ENCODE measurements at regions not wholly inside any gene's neighbourhood (a gene's known extent, or its start where the extent isn't known, plus 50 kb on each side); places are given as distances from the start of the nearest gene placed in this dataset.

- no peaks in the 10 kb centered on the region for H3K9me3 ChIP-seq (ENCODE audit: control insufficient read depth, insufficient read depth, low read depth, low read length)
- H3K4me3 ChIP-seq (replicated peaks in 1 of 4; ENCODE audit: control extremely low read depth in 1 of 4, insufficient read depth in 1 of 4, low read depth in 3 of 4, low read length in 4 of 4) = no peak overlapping the region
- DNase-seq (ENCODE audit: low read depth in 2 of 2) = no peak
- H3K4me2 ChIP-seq (ENCODE audit: extremely low read depth, insufficient read depth, low read length) = no peak overlapping the region
- no peaks in the 10 kb centered on the region for H4K20me1 ChIP-seq (ENCODE audit: control insufficient read depth, extremely low read depth, insufficient read depth, low read length)
- H3K4me1 ChIP-seq (ENCODE audit: control insufficient read depth, extremely low read depth, insufficient read depth, low read length) = peaks cover 8% of the 10 kb centered on the region
- no peaks in the 10 kb centered on the region for H3K79me2 ChIP-seq (ENCODE audit: control insufficient read depth, insufficient read depth, low read length)
- H3K27me3 ChIP-seq (ENCODE audit: control insufficient read depth, insufficient read depth, low read length) = no peaks in the 10 kb centered on the region
- TF ChIP-seq CTCF (conservative IDR thresholded peaks at IDR 0.05 in 1 of 2, IDR thresholded peaks at IDR 0.05 in 1 of 2; ENCODE audit: low read depth in 1 of 2, low read length in 2 of 2) (no peak), EZH2 (IDR thresholded peaks at IDR 0.05; ENCODE audit: low read length, missing control alignments) (no peak)
- H3K9ac ChIP-seq (ENCODE audit: insufficient read depth, low read length) = no peak overlapping the region
- H2AFZ ChIP-seq (ENCODE audit: low read length) = no peak overlapping the region
- no peak overlapping the region for H3K27ac ChIP-seq (ENCODE audit: insufficient read depth, low read length)
- H3K36me3 ChIP-seq (ENCODE audit: control insufficient read depth, insufficient read depth, low read length) = no peaks in the 10 kb centered on the region
Observed at GRCh38 chr15:37788767-37789396, 145.6 kb upstream of the TMCO5A start.

GRCh38 chr15:37789397-37789786 is 145.0 kb upstream of the TMCO5A start:
- no peak overlapping the region for H3K27ac ChIP-seq (ENCODE audit: insufficient read depth, low read length)

GRCh38 chr15:37789881-37790280 is 144.6 kb upstream of the TMCO5A start:
- Histone ChIP-seq H3K4me2 (ENCODE audit: extremely low read depth, insufficient read depth, low read length) (no peak overlapping the region), H4K20me1 (ENCODE audit: control insufficient read depth, extremely low read depth, insufficient read depth, low read length) (no peaks in the 10 kb centered on the region), H3K36me3 (ENCODE audit: control insufficient read depth, insufficient read depth, low read length) (no peaks in the 10 kb centered on the region), H3K79me2 (ENCODE audit: control insufficient read depth, insufficient read depth, low read length) (no peaks in the 10 kb centered on the region), H3K9me3 (ENCODE audit: control insufficient read depth, insufficient read depth, low read depth, low read length) (no peaks in the 10 kb centered on the region), H2AFZ (ENCODE audit: low read length) (no peak overlapping the region), H3K9ac (ENCODE audit: insufficient read depth, low read length) (no peak overlapping the region), H3K27me3 (ENCODE audit: control insufficient read depth, insufficient read depth, low read length) (no peaks in the 10 kb centered on the region), H3K4me1 (ENCODE audit: control insufficient read depth, extremely low read depth, insufficient read depth, low read length) (peaks cover 8% of the 10 kb centered on the region), H3K27ac (ENCODE audit: insufficient read depth, low read length) (no peak overlapping the region), H3K4me3 (replicated peaks in 1 of 4; ENCODE audit: control extremely low read depth in 1 of 4, insufficient read depth in 1 of 4, low read depth in 3 of 4, low read length in 4 of 4) (no peak overlapping the region)
- peak; percentile 78 to 88 for DNase-seq (ENCODE audit: low read depth in 2 of 2)
- TF ChIP-seq CTCF (conservative IDR thresholded peaks at IDR 0.05 in 1 of 2, IDR thresholded peaks at IDR 0.05 in 1 of 2; ENCODE audit: low read depth in 1 of 2, low read length in 2 of 2) = no peak
- no peak for TF ChIP-seq EZH2 (IDR thresholded peaks at IDR 0.05; ENCODE audit: low read length, missing control alignments)

More at GRCh38 chr15:37789397-37789786, 145.0 kb upstream of the TMCO5A start:
- Histone ChIP-seq H3K27me3 (ENCODE audit: control insufficient read depth, insufficient read depth, low read length) (no peaks in the 10 kb centered on the region), H2AFZ (ENCODE audit: low read length) (no peak overlapping the region), H3K4me2 (ENCODE audit: extremely low read depth, insufficient read depth, low read length) (no peak overlapping the region), H4K20me1 (ENCODE audit: control insufficient read depth, extremely low read depth, insufficient read depth, low read length) (no peaks in the 10 kb centered on the region), H3K79me2 (ENCODE audit: control insufficient read depth, insufficient read depth, low read length) (no peaks in the 10 kb centered on the region), H3K9ac (ENCODE audit: insufficient read depth, low read length) (no peak overlapping the region), H3K4me3 (replicated peaks in 1 of 4; ENCODE audit: control extremely low read depth in 1 of 4, insufficient read depth in 1 of 4, low read depth in 3 of 4, low read length in 4 of 4) (no peak overlapping the region), H3K4me1 (ENCODE audit: control insufficient read depth, extremely low read depth, insufficient read depth, low read length) (peaks cover 8% of the 10 kb centered on the region), H3K36me3 (ENCODE audit: control insufficient read depth, insufficient read depth, low read length) (no peaks in the 10 kb centered on the region), H3K9me3 (ENCODE audit: control insufficient read depth, insufficient read depth, low read depth, low read length) (no peaks in the 10 kb centered on the region)
- TF ChIP-seq CTCF (conservative IDR thresholded peaks at IDR 0.05 in 1 of 2, IDR thresholded peaks at IDR 0.05 in 1 of 2; ENCODE audit: low read depth in 1 of 2, low read length in 2 of 2) (no peak), EZH2 (IDR thresholded peaks at IDR 0.05; ENCODE audit: low read length, missing control alignments) (no peak)
- no peak for DNase-seq (ENCODE audit: low read depth in 2 of 2)

All from fibroblast of lung (primary cell).